H1 (cell line): ENCODE measurements at regions not wholly inside any gene's neighbourhood (a gene's known extent, or its start where the extent isn't known, plus 50 kb on each side); places are given as distances from the start of the nearest gene placed in this dataset.

Experiments used
- CTCF ChIA-PET: fragments of 300-600 bp; sonication (Branson Sonifier 250); formaldehyde crosslinking; loops from one replicate; lab custom pipeline; 2021; ENCODE audit not compliant: partially characterized antibody; lab: Charles Lee
- POLR2A ChIA-PET: fragments of 300-600 bp; sonication (Branson Sonifier 250); formaldehyde crosslinking; loops from one replicate; lab custom pipeline; 2021; ENCODE audit warnings: inconsistent platforms; ENCODE audit not compliant: partially characterized antibody; lab: Charles Lee
- DNase-seq, 2 experiments: peaks; one replicate each; pipeline versions ENCODE4 v3.0.0 to v3.0.0-alpha.2; 2010 to 2022; ENCODE audit warnings: low spot score in 2 of 2, low read depth in 1 of 2, mixed read lengths in 1 of 2
- FAIRE-seq: peaks from 2 replicates; lab custom pipeline; 2011; peaks lifted over from hg19 to GRCh38; lab: Jason Lieb, UNC
- H2AFZ ChIP-seq: 2 replicates; pipeline ENCODE4 v1.8.1; 2012; ENCODE audit warnings: low read length, inconsistent platforms
- H2AK5ac ChIP-seq: 2 replicates; pipeline ENCODE4 v1.6.1; 2013; ENCODE audit warnings: low read depth, low read length
- H2BK120ac ChIP-seq: replicated peaks from 2 replicates; pipeline ENCODE3; 2013; ENCODE audit warnings: low read depth, low read length, inconsistent platforms
- H2BK12ac ChIP-seq: 2 replicates; pipeline ENCODE4 v1.6.1; 2013; ENCODE audit warnings: low read depth, low read length
- H2BK15ac ChIP-seq: 2 replicates; pipeline ENCODE4 v1.6.1; 2013; ENCODE audit warnings: low read length
- H2BK20ac ChIP-seq: 2 replicates; pipeline ENCODE4 v1.6.1; 2013; ENCODE audit warnings: low read length
- H2BK5ac ChIP-seq: 2 replicates; pipeline ENCODE4 v1.6.1; 2013; ENCODE audit warnings: low read depth, low read length
- H3K14ac ChIP-seq: 2 replicates; pipeline ENCODE4 v1.6.1; 2013; ENCODE audit warnings: inconsistent platforms; ENCODE audit not compliant: insufficient read length
- H3K18ac ChIP-seq: 2 replicates; pipeline ENCODE4 v1.6.1; 2013; ENCODE audit warnings: low read length; ENCODE audit errors: extremely low read depth
- H3K23ac ChIP-seq: 2 replicates; pipeline ENCODE4 v1.6.1; 2013; ENCODE audit warnings: inconsistent platforms; ENCODE audit not compliant: insufficient read length
- H3K23me2 ChIP-seq: 2 replicates; pipeline ENCODE4 v1.6.1; 2013; ENCODE audit warnings: low read depth, low read length
- H3K27ac ChIP-seq: 2 replicates; pipeline ENCODE4 v1.6.1; 2011; ENCODE audit warnings: low read depth, low read length, inconsistent platforms
- H3K27me3 ChIP-seq, 4 experiments: replicated peaks in 1 of 4; 1 replicate in 1 of 4; 2 replicates in 3 of 4; pipeline versions ENCODE4 v1.6.1 to v1.8.1; 2011 to 2013; ENCODE audit warnings: low read length in 3 of 4, mild to moderate bottlenecking in 3 of 4, inconsistent platforms in 2 of 4, mixed read lengths in 2 of 4, moderate library complexity in 1 of 4; ENCODE audit not compliant: control insufficient read depth in 3 of 4, insufficient read depth in 3 of 4; ENCODE audit errors: extremely low read depth in 1 of 4
- H3K36me3 ChIP-seq, 4 experiments: 2 replicates each; pipeline versions ENCODE4 v1.6.1 to v1.8.1; 2011 to 2013; ENCODE audit warnings: mild to moderate bottlenecking in 4 of 4, low read length in 3 of 4, moderate library complexity in 2 of 4, control low read depth in 1 of 4, inconsistent platforms in 1 of 4; ENCODE audit not compliant: insufficient read depth in 4 of 4, control insufficient read depth in 2 of 4
- H3K4ac ChIP-seq: replicated peaks from 2 replicates; pipeline ENCODE3; 2013; ENCODE audit warnings: low read length, low read depth, mixed read lengths, inconsistent platforms; ENCODE audit not compliant: insufficient read length
- H3K4me1 ChIP-seq, 4 experiments: replicated peaks in 1 of 4; 1 replicate in 1 of 4; 2 replicates in 3 of 4; pipeline versions ENCODE4 v1.6.1 to v1.8.1; 2011 to 2013; ENCODE audit warnings: low read length in 3 of 4, inconsistent platforms in 2 of 4, mixed read lengths in 1 of 4; ENCODE audit not compliant: insufficient read depth in 4 of 4, control insufficient read depth in 3 of 4
- H3K4me2 ChIP-seq, 2 experiments: 2 replicates each; pipeline versions ENCODE4 v1.6.1 to v1.8.1; 2011 to 2013; ENCODE audit warnings: low read depth in 2 of 2, low read length in 2 of 2, control low read depth in 1 of 2, inconsistent platforms in 1 of 2, mild to moderate bottlenecking in 1 of 2; ENCODE audit not compliant: insufficient read depth in 1 of 2
- H3K4me3 ChIP-seq, 4 experiments: fragments of 200-600, 300-600 bp in 1 of 4; sonication (generic), shearing (Covaris generic), sonication (Bioruptor Twin) in 1 of 4; 2 replicates each; pipeline versions ENCODE4 v1.5.1 to v1.8.1; 2011 to 2016; ENCODE audit warnings: low read length in 4 of 4, low read depth in 3 of 4, control low read depth in 2 of 4, inconsistent platforms in 2 of 4, mild to moderate bottlenecking in 2 of 4, mixed read lengths in 1 of 4, moderate library complexity in 1 of 4; ENCODE audit not compliant: insufficient read depth in 2 of 4; ENCODE audit errors: extremely low read depth in 1 of 4
- H3K56ac ChIP-seq: replicated peaks from 2 replicates; pipeline ENCODE3; 2013; ENCODE audit warnings: low read depth, mild to moderate bottlenecking, mixed read lengths, low read length, inconsistent platforms; ENCODE audit not compliant: insufficient read length
- H3K79me1 ChIP-seq: 2 replicates; pipeline ENCODE4 v1.6.1; 2013; ENCODE audit warnings: low read depth, low read length, control low read depth
- H3K79me2 ChIP-seq, 2 experiments: 2 replicates each; pipeline versions ENCODE4 v1.6.1 to v1.8.1; 2012 to 2013; ENCODE audit warnings: low read length in 2 of 2, mild to moderate bottlenecking in 2 of 2, inconsistent platforms in 1 of 2; ENCODE audit not compliant: insufficient read depth in 2 of 2, control insufficient read depth in 1 of 2
- H3K9ac ChIP-seq, 4 experiments: replicated peaks in 1 of 4; 1 replicate in 1 of 4; 2 replicates in 3 of 4; pipeline versions ENCODE4 v1.6.1 to v1.8.1; 2011 to 2013; ENCODE audit warnings: low read depth in 3 of 4, low read length in 3 of 4, control low read depth in 2 of 4, mild to moderate bottlenecking in 2 of 4, moderate library complexity in 2 of 4, inconsistent platforms in 1 of 4; ENCODE audit errors: extremely low read depth in 1 of 4
- H3K9me3 ChIP-seq, 2 experiments: 2 replicates each; pipeline versions ENCODE4 v1.6.1 to v1.8.1; 2012 to 2013; ENCODE audit warnings: mild to moderate bottlenecking in 2 of 2, moderate library complexity in 2 of 2, control low read depth in 1 of 2, inconsistent platforms in 1 of 2, low read depth in 1 of 2, low read length in 1 of 2, mixed read lengths in 1 of 2; ENCODE audit not compliant: insufficient read depth in 2 of 2
- H4K20me1 ChIP-seq, 2 experiments: replicated peaks in 1 of 2; 2 replicates each; pipeline versions ENCODE3 to v1.8.1; 2011 to 2013; ENCODE audit warnings: inconsistent platforms in 2 of 2, low read length in 2 of 2, mild to moderate bottlenecking in 1 of 2; ENCODE audit not compliant: insufficient read depth in 2 of 2, control insufficient read depth in 1 of 2
- H4K5ac ChIP-seq: 2 replicates; pipeline ENCODE4 v1.6.1; 2013; ENCODE audit warnings: low read length, low read depth, mixed read lengths, inconsistent platforms; ENCODE audit not compliant: insufficient read length
- H4K8ac ChIP-seq: 2 replicates; pipeline ENCODE4 v1.8.0; 2013; ENCODE audit warnings: mild to moderate bottlenecking, moderate library complexity, low read length, inconsistent platforms; ENCODE audit not compliant: insufficient read depth; ENCODE audit errors: extremely low read depth
- H4K91ac ChIP-seq: replicated peaks from 2 replicates; pipeline ENCODE3; 2013; ENCODE audit warnings: low read length, mixed read lengths, inconsistent platforms; ENCODE audit not compliant: insufficient read length
- ATF2 ChIP-seq: IDR thresholded peaks from 2 replicates; pipeline ENCODE4 v1.6.1; 2012; ENCODE audit warnings: low read length, inconsistent platforms
- FOSL1 ChIP-seq: IDR thresholded peaks from 2 replicates; pipeline ENCODE4 v1.6.1; 2011; ENCODE audit warnings: mild to moderate bottlenecking, low read depth, low read length, moderate library complexity; ENCODE audit not compliant: insufficient read depth
- KDM1A ChIP-seq: fragments of 200-600, 300-600 bp; sonication (generic); IDR thresholded peaks from 2 replicates; pipeline ENCODE4 v1.7.1; 2016; ENCODE audit warnings: mild to moderate bottlenecking, low read length, borderline replicate concordance
- POU5F1 ChIP-seq: IDR thresholded peaks from 2 replicates; pipeline ENCODE4 v1.6.1; 2011; ENCODE audit warnings: low read depth, mild to moderate bottlenecking, low read length, moderate library complexity
- RBBP5 ChIP-seq: IDR thresholded peaks from 2 replicates; pipeline ENCODE4 v1.7.1; 2012; ENCODE audit warnings: low read depth, mild to moderate bottlenecking, inconsistent platforms, low read length, moderate library complexity, borderline replicate concordance
- SP1 ChIP-seq: IDR thresholded peaks from 2 replicates; pipeline ENCODE4 v1.6.1; 2011; ENCODE audit warnings: low read depth, low read length
- SP2 ChIP-seq: IDR thresholded peaks from 2 replicates; pipeline ENCODE4 v1.6.1; 2012; ENCODE audit warnings: mild to moderate bottlenecking, low read length, inconsistent platforms
- YY1 ChIP-seq: IDR thresholded peaks from 2 replicates; pipeline ENCODE4 v1.6.1; 2011; ENCODE audit warnings: low read depth, mild to moderate bottlenecking, low read length
- ZNF274 ChIP-seq: IDR thresholded peaks from 2 replicates; pipeline ENCODE4 v1.7.0; 2012; ENCODE audit warnings: low read length, borderline replicate concordance; ENCODE audit errors: extremely low read depth
- WGBS, 2 experiments: shearing (Covaris generic) in 1 of 2; methylation state at CpG; one replicate each; pipeline versions ENCODE4 v1.1.6 to v1.1.7; 2013 to 2015; ENCODE audit warnings: low lambda C conversion rate in 2 of 2, mixed read lengths in 2 of 2, inconsistent platforms in 1 of 2, low coverage in 1 of 2, missing lambda C conversion rate in 1 of 2; ENCODE audit not compliant: insufficient replicate concordance in 2 of 2, insufficient coverage in 1 of 2, insufficient read length in 1 of 2; ENCODE audit errors: extremely low coverage in 1 of 2, missing lambda C conversion rate in 1 of 2; 5-methylcytosine and 5-hydroxymethylcytosine counted together

GRCh38 chr2:180564051-180564450, 416.4 kb upstream of the UBE2E3 start:
- no peak overlapping the region for H4K91ac ChIP-seq
- H3K18ac ChIP-seq: no peak overlapping the region
- ChIA-PET CTCF (no interaction called here), POLR2A (no interaction called here)
- no peak overlapping the region for H2BK20ac ChIP-seq
- no peaks in the 10 kb centered on the region for H3K79me1 ChIP-seq
- 0 out of 2 replicates have a peak overlapping the region, but pooled peaks have one; percentile 32 for H2AFZ ChIP-seq
- H3K23ac ChIP-seq: no peak overlapping the region
- H3K56ac ChIP-seq: no peak overlapping the region
- no peak overlapping the region for H3K4me3 ChIP-seq
- no peak overlapping the region for H3K4me2 ChIP-seq
- no peak for DNase-seq
- H2BK120ac ChIP-seq: no peak overlapping the region
- no peaks in the 10 kb centered on the region for H3K36me3 ChIP-seq
- no peaks in the 10 kb centered on the region for H3K27me3 ChIP-seq
- no peak for TF ChIP-seq ATF2
- no peak for TF ChIP-seq YY1
- TF ChIP-seq RBBP5: no peak
- TF ChIP-seq KDM1A: no peak
- TF ChIP-seq SP2: no peak
- TF ChIP-seq FOSL1: no peak
- no peak for TF ChIP-seq POU5F1
- TF ChIP-seq ZNF274: no peak
- TF ChIP-seq SP1: no peak
- H3K4me1 ChIP-seq: no peaks in the 10 kb centered on the region
- no peak for FAIRE-seq
- H3K9ac ChIP-seq: no peak overlapping the region
- H2BK15ac ChIP-seq: no peak overlapping the region
- H3K14ac ChIP-seq: no peak overlapping the region
- H2BK12ac ChIP-seq: no peak overlapping the region
- no peaks in the 10 kb centered on the region for H4K20me1 ChIP-seq
- H4K8ac ChIP-seq: no peak overlapping the region
- H2AK5ac ChIP-seq: no peak overlapping the region
- H4K5ac ChIP-seq: no peak overlapping the region
- no peaks in the 10 kb centered on the region for H3K23me2 ChIP-seq
- no peaks in the 10 kb centered on the region for H3K79me2 ChIP-seq
- H3K27ac ChIP-seq: no peak overlapping the region
- WGBS, 2 experiments: 98% methylated on average over 2 of the region's 2 CpGs; no CpG with 5 or more reads in 1 of the 2 experiments
- H3K4ac ChIP-seq: no peak overlapping the region
- no peaks in the 10 kb centered on the region for H3K9me3 ChIP-seq
- no peak overlapping the region for H2BK5ac ChIP-seq
